ENCODE measurements at regions not wholly inside any gene's neighbourhood (a gene's known extent, or its start where the extent isn't known, plus 50 kb on each side); places are given as distances from the start of the nearest gene placed in this dataset.
"Not testable (repeated sequence)": the region's sequence is repeated elsewhere in the genome, so short reads cannot be mapped to it uniquely, and the experiment has no call there.

DNA sequence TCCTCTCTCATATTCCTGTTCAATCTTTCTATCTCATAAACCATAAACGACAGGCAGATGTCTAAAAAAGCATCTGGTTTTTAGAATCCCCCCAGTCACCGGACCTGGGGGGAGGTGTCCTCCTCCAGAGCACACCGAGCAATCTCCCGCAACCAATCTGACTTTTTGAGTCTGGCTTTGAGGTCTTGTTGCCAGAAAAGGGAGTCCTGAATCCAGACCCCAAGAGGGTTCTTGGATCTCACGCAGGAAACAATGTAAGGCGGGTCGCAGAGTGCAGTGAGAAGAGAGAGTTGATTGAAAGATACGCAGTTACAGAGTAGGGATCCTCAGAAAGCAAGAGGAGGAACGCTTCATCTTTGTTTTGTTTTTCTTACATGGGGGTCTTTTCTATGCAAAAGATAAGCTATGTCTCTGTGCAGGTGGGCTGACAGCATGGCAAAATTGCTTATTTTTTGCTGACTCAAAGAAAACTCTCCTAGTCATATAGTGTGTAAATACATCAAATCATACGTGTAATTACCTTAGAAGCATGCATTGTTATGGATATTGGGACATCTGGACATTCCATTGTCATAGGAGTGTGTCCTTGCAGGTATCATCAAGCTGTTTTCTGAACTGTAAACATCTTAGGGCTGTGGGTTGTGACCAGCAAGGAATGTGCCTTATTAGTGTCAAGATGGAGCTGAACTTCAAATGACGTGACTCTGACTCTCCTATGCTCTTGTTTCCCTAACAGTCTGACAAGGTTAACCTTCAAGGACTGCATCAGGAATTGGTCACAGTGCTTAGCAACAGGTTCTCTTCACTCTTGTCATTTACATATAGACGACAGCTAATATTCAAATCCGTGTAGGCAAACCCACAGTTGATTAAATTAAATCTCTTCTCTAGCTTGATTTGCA lies 159.3 kb upstream of the DAPK1 start:
- DNase-seq: no peak

DNA sequence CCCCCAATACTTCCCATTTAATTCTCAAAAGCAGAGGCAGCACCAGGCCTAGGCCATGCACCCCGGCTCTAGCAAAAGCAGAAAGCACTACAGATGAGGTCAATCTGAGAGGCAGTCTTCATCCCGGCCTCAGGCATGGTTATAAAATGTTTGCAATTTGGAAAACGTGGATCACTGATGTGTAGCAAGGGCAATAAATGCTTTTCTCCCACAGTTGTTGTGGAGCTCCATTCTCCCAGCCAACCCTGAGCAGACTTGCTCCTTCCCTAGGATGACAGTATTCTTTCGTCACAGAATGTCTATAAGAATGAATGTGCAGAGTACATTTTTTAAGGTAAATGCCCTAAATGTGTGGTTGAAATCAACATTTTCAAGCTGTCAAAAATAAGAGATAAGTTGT lies 157.3 kb upstream of the DAPK1 start:
- no peak for DNase-seq

DNA sequence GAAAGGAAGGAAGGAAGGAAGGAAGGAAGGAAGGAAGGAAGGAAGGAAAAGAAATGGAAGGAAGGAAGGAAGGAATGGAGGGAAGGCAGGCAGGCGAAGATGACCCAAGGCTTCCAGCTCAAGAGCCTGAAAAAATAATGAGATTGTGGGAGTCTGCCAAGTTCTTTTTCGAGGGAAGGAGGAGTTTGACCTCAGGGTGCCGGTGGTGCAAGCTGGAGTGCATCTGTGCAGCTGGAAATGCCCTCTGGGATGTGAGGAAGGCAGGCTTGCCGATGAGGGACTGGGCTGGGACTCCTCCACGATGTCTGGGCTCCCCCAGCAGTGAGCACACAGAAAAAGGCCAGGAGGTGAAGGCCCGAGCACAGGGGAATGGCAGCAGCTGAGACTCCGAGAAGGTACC lies 154.9 kb upstream of the DAPK1 start:
- DNase-seq: no peak

DNA sequence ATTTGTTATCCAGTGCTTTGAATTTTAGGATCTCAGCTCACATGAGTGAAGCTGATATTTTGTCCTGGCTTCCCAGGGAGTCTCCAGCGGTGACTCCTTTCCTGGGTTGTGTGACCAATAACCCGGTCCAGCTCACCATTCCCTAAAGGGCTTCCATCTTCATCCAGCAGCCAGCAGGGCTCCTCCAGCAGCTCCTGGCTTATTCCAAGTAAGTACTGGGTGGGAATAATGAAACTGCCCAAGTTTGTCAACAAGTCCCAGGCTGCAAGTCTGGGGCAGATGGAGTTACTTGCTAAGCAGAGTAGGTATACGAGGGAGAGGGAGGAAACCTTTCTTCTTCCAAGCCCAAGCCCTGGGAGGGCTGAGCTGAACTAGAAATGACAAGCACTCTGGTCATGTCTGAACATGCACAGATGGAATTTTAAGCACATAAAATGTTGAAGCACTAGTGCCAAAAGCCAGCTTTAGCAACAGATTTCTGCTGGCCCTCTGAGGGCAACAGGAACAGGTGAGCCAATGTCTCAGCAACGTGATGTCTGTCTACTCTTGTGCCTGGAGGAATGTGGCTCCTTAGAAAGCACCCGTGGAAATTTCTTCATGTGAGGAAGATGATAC lies 153.7 kb upstream of the DAPK1 start:
- DNase-seq: no peak

DNA sequence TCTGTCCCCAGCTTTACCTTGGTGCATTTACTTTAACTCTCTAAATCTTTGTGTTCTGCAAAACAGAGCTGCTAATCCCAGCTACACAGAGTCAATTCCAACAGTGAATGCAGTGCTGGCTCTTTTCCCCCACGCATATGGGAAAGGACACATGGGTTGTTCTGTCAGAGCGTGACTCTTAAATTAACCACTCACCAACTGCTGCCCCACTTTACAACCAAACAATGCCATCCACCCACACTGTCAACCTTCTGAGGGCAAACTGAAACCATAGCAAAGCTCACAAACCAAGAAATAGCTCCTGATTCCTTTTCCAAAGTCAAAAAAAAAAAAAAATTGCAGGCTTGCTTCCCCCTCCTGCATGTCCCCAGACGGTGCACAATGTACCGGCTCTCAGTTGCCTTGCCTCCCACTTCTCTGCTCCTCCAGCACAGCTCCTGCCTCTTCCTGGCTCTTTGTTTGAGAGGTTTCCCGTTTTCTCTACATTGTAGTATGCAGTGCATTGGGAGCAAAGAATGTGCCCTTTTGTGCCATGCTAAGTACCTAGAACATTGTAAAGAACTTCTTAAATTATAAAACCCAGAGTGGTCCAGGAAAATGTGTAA lies 151.5 kb upstream of the DAPK1 start:
- DNase-seq: no peak

DNA sequence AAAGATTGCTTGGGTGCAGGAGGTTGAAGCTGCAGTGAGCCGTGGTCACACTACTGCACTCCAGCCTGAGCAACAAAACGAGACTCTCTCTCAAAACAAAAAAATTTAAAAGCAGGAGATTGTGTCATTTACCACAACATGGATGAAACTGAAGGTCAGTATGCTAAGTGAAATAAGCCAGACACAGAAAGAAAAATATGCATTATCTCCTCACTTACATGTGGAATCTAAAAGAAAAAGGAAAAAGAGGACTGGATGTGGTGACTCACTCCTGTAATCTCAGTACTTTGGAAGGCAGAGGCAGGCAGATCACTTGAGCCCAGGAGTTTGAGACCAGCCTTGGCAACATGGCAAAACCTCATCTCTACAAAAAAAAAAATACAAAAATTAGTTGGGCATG lies 146.8 kb upstream of the DAPK1 start:
- DNase-seq: no peak

DNA sequence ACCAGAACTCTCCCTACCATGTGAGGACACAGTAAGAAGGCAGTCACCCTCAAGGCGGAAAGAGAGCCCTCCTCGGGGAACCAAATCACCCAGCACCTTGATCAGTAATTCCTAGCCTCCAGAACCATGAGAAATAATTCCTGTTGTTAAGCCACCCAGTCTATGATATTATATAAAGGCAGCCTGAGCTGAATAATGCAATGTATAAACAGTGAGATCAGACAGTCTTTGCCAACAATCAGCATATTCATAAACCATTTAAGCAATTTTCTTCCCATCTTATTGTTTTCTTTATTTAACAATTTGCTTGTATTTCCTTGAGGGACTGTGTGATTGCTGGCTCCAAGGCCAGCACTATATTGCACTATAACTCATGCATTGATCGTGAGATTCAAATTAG lies 144.4 kb upstream of the DAPK1 start:
- DNase-seq: no peak

DNA sequence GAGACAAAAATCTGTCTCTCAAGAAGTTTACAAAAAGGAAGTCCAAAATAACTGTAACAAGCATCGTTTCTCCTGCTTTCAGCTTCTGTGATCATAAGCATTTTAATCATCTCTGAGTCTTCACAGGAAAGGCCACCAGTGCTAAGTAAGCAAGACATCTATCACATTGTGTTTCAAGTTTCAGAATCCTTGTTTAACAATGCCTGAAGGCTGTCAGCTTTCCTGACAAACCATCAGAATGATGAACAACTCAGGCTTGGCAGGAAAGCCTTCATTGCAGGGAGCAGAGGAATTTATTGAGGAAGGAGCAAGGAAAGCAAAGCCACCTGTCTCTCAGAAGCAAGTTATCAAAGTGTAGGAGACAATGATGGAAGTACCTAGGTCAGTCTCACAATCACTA lies 143.5 kb upstream of the DAPK1 start:
- DNase-seq: no peak

DNA sequence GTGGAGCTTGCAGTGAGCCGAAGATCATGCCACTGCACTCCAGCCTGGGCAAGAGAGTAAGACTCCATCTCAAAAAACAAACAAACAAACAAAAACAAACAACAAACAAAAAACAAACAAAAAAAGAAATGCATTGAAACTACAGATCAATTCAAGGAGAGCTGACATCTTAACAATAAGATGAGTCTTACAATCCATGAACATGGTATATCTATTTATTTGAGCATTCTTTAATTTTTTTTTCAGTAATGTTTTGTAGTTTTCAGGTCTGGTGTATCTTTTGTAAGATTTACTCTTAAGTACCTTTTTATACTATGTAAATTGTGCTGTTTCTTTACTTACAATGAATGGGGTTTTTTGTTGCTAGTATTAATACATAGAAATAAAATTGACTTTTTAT lies 140.1 kb upstream of the DAPK1 start:
- DNase-seq: no peak

DNA sequence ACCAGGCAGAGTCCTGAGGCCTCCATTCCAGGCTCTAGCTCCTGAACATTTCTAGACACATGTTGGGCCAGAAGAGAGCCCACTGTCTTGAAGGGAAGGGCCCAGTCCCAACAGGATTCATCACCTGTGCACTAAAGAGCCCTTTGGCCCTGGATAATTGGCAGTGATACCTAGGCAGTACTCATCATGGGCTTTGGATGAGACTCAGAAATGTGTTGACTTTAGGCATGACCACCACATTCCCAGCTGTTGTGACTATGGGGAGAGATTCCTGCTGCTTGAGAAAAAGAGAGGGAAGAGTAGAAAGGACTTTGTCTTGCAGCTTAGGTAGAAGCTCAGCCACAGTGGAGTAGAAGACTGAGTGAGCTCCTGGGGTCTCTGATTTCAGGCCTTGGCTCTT lies 138.4 kb upstream of the DAPK1 start:
- no peak for DNase-seq

DNA sequence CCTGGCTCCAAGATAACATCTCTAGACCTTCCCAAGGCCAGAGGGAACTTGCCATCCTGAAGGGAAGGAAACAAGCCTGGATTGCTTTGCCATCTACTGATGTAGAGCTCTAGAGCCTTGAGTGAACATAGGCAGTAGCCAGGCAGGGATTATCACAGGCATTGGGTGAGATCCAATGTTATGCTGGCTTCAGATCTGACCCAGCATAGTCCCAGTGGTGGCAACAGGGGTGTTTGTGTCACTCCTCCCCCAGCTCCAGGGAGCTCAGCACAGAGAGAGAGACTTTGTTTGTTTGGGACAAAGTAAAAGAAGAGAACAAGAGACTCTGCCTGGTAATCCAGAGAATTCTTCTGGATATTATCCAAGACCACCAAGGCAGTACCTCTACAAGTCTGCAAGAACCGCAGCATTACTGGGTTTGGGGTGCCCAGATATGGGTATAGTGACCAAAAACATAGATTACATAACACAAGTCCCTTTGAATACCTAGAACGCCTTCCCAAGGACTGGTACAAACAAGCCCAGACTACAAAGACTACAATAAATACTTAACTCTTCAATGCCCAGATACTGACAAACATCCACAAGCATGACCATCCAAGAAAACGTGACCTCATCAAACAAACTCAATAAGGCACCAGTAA lies 137.6 kb upstream of the DAPK1 start:
- DNase-seq: no peak

DNA sequence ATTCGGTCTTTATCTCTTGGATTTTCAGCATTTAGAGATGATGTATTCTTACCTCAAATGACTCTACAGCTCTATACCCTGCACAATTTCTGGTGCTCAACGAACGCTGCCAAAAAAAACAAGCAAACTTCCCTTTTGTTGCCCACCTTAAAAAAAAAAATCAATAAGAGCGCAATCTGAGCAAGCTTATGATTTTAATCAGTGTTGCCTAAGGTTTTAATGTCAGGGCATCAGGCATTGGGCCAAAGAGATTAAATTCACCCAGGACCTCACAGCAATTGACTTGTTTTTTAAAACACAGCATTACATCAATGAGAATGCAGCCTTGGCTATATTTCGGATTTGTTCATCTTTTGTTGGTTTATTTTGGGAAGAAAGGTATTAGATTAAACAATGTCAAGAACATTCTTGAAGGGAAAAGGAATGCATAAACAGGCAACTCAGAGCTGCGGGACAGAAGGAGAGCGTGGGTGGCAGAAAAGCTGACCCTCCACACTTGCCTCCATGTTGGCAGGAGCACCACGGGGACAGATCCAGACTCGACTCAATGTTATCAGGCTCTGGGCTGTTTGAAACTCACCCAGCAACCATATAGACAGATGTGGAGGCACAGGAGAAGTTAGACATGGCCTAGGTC lies 127.5 kb upstream of the DAPK1 start:
- no peak for DNase-seq

DNA sequence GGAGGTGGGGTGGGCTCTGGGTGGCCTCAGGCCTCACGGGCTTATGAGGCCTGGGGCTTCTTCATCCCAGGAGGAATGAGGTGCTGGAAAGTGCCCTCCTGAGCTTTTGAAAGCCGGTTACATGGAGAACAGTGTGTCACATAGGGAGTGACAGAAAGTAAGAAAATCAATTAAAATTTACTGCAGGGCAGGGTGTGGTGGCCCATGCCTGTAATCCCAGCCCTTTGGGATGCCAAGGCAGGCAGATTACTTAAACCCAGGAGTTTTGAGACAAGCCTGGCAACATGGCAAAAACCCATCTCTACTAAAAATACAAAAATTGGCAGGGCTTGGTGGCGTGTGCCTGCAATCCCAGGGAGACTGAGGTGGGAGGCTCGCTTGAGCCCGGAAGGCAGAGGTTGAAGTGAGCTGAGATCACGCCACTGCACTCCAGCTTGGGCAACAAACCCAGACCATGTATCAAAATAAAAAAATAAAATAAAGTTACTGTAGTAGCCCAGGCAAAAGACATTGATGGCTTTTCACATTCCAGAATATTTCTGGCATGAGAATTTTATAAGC lies 125.8 kb upstream of the DAPK1 start:
- DNase-seq: no peak

DNA sequence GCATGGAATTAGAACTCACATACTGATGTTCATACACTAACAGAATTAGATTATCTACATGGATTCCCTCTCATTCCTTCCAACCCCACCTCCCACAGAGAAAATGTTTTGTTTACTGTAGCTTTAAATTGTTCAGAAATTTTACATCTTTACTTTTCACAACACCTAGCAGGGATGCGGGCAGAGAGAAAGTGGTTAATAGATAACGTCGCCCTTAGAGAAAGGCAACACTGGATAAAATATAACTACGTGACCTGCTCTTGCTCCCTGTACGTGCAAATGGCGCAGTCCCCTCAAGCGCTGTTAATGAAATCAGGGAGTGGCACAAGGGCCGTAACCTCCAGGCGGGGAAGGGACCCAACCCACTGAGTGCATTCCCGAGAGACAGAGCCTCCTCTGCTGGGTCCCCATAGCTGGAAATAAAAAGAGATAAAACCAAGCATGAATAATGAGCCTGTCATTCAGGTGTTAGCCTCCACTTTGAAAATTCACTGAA lies 125.3 kb upstream of the DAPK1 start:
- DNase-seq: no peak

DNA sequence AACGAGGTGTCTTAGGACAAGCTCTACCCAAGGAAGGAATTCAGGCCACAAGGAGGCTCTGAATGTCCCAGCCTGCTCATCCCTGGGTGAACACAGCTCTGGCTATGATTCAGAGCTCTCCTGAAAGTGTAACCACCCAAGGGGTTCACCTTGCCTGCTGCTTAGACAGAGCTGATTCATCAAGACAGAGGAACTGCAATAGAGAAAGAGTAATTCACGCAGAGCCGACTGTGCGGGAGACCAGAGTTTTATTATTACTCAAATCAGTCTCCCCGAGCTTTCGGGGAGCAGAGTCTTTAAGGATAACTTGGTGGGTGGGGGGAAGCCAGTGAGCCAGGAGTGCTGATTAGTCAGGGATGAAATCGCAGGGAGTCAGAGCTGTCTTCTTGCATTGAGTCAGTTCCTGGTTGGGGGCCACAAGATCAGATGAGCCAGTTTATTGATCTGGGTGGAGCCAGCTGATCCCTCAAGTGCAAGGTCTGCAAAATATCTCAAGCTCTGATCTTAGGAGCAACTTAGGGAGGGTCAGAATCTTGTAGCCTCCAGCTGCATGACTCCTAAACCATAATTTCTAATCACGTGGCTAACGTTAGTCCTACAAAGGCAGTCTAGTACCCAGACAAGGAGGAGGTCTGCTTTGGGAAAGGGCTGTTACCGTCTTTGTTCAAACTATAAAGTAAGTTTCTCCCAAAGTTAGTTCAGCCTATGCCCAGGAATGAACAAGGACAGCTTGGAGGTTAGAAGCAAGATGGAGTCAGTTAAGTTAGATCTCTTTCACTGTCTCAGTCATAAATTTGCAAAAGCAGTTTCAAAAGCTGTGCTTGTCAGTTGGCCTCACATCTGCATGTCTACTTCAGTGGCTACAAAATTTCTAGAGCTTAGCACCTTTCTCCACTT lies 123.4 kb upstream of the DAPK1 start:
- DNase-seq: not testable (repeated sequence)

DNA sequence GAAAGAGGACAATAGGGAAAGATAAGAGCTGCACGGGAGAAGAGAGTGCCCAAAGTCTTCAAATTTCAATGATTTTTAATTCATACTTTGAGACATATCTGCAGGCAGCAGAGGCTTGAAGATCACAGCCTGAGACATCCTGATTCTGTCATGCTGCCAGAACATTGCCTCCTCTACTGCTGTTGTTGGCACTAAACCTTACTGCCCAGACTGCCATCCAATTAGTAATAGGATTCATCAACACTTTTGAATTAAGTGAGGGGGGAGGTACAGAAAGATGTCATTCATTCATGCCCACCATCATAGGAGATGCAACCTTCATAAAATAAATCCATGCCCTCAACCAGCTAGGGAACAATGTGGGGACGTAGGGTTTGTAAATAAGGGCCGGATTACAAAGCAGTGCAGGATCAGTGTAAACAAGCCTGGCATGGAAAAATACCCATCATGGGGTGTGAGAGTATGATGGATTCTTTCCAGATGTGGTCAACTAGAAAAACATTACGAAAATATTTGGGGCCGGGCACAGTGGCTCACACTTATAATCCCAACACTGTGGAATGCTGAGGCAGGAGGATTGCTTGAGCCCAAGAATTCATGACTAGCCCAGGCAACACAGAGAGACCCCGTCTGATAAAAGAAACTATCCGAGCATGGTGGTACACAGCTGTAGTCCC lies 122.1 kb upstream of the DAPK1 start:
- no peak for DNase-seq

DNA sequence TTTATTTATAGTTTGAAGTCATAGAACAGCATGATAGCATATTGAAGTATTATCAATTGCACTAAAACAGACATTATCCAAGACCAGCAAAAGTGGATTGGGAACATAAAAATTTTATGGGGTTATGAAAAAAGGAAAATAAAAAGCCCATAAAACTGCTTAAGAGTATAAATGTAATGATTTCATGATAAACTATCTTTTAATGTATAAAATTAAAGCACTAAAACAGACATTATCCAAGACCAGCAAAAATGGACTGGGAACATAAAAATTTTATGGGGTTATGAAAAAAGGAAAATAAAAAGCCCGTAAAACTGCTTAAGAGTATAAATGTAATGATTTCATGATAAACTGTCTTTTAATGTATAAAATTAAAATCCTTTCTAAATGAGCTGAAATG lies 119.0 kb upstream of the DAPK1 start:
- no peak for DNase-seq

DNA sequence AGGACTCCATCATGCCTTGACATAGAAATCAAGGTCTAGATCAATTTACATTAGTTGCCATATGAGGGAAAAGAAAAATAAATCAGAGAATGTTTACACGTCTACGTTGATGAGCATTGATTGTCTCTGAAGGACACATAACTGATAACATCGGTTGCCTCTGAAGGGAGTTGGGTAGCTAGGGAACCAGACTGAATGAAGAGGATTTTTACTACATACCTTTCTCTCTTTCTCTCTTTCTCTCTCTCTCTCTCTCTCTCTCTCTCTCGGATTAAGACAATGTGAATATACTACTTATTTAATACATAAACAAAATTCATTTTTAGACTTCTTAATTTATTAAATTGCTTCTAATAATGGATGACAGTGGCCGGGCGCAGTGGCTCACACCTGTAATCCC lies 118.4 kb upstream of the DAPK1 start:
- DNase-seq: no peak

DNA sequence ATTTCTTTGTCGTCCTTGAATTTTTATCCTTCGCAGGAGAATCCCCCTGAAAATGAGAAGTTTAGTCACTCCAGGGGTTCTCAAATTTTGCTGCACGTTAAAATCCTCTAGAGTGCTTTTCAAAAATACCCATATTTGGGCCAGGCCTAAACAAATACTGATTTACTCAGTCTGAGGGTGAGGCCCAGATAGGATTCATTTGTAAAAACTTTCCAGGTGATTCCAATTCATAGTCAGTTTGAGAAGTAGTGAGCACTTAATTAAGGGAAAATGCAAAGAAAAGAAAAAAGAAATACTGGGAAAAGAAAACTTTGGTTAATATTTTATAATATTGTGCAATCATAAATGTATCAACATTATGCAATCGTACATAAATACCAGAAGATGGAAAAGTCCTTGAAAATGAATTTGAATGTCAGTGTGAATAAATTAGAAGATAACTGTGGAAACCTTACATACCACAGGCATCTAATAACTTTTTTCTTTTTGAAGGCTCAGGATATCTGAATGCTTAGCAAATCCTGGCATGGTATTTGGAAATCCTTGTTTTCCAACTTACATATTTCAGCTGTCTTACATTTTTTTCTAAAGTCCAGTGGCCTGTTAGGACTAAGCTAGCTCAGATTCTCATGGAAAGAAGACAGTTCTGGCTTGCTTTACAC lies 116.5 kb upstream of the DAPK1 start:
- DNase-seq: no peak

DNA sequence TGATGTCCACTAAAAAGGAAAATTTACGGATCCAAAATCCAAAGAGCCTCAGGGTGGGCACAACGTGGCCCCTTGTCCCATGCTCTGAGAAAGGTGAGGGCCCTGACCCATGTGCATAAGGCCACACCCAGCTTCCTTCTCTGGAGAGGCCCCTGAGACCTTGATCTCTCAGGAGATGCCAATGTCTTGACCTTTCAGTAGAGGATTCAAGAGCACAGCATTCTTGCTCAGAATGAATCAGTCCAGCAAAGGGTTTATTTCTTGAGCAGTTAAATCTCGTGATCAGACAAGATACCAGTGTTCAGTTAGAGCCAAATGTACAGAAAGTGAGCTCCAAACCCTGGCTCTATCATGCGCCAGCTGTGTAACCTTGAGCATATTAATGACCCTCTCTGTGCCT lies 115.9 kb upstream of the DAPK1 start:
- no peak for DNase-seq

DNA sequence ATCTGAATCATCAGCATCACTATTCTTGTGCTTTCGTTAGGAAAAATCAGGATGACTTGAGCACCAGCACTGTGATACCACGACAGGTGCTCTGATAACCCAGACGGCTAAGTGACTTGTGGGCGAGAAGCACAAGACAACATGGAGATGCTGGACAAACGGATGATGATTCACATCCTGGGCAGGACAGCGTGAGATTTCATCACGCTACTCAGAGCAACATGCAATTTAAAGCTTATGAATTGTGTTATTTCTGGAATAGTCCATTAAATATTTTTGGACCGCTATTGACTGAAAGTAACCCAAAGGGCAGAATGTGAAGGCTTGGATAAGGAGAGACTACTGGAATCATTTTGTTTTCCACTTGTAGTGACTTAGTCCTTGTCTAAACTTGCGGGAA lies 114.8 kb upstream of the DAPK1 start:
- DNase-seq: no peak

Data from NCI-H524 treated with DMSO at 0.1 percent for 48 hours (cell line).